ENCODE measurements at regions not wholly inside any gene's neighbourhood (a gene's known extent, or its start where the extent isn't known, plus 50 kb on each side); places are given as distances from the start of the nearest gene placed in this dataset.
"Not testable (repeated sequence)": the region's sequence is repeated elsewhere in the genome, so short reads cannot be mapped to it uniquely, and the experiment has no call there.

DNA sequence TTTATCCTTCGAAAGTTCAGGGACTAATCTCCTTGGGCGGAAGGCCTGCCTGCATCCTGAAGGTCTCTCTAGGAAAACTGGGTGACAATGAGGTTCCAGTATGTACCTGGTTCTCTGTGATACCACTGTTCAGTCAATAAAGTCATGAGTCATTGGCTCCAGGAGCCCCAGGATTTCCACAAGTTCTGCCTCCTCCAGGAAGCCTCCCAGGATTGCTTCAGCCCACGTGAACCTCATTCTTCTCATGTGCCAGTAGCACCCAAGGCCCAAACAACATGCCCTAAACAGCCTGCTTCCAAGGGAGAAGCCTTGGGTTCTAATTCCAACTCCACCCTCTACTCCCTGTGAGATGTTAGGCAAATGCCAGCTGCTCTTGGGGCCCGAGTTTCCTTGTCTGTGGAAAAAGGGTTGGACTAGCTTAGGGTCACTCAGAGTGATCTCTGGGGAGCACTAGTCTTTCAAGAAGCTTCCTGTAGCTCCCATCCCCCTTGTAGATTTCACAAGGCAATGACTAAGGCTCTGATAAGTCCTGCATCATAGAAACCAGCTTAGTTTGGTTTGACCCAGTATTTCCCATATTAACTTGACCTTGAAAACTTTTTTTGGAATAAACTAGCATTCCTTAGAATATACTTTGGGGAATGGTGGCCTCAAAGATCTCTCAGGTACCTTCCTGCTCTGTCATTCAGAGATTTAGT is 118.3 kb upstream of the ATP2B2 start:
- DNase-seq (ENCODE audit: low read depth in 2 of 2, low spot score in 1 of 2) = no peak

DNA sequence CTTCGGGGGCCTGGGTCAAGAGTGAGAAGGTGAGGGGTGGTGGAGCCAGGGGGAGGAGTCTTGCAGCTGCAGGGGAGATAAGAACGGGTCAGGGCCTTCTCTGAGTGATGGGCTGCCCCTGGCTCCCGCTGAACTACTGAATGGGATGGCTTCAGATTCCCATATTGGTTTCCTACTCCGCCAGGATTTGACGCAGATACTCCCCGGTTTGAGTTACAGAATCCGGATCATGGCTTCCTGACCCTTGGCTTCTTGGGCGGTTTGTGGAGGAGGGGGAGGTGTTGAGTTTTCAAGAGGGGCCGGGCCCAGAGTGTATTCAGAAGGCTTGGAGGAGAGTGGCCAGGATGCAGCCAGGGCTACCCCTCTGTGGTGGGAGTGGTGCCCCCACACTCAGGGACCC is 119.9 kb upstream of the ATP2B2 start:
- DNase-seq (ENCODE audit: low read depth in 2 of 2, low spot score in 1 of 2) = no peak

DNA sequence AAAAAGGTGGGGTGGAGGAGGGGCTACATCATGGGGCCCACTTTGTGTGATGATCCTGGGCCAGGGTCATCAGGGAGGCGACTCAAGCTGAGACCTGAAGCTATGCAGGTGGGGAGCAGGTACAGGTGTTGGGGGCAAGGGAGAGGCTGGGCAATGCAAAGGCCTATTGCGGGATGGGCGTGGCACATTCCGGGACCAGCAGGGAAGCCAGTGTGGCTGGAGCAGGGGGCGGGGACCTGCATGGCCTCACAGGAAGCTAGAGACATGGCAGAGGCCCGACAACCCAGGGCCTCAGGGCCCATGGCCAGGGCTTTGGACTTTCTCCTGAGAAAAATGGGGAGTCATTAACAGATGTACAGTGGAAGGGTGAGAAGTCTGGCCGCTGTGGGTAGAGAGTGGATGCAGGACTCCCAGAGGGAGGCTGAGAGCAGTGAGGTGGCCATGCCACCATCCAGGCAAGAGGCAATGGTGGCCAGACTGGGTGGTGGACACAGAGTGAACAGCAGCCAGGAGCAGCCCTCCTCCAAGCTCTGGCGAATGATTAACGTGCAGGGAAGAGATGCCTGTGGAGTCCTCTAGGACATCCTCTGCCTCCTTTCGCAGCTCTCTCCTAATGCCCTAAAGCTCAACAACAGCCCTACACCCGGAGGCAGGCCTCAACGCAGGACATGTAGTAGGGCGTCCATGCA is 122.6 kb upstream of the ATP2B2 start:
- no peak for DNase-seq (ENCODE audit: low read depth in 2 of 2, low spot score in 1 of 2)

DNA sequence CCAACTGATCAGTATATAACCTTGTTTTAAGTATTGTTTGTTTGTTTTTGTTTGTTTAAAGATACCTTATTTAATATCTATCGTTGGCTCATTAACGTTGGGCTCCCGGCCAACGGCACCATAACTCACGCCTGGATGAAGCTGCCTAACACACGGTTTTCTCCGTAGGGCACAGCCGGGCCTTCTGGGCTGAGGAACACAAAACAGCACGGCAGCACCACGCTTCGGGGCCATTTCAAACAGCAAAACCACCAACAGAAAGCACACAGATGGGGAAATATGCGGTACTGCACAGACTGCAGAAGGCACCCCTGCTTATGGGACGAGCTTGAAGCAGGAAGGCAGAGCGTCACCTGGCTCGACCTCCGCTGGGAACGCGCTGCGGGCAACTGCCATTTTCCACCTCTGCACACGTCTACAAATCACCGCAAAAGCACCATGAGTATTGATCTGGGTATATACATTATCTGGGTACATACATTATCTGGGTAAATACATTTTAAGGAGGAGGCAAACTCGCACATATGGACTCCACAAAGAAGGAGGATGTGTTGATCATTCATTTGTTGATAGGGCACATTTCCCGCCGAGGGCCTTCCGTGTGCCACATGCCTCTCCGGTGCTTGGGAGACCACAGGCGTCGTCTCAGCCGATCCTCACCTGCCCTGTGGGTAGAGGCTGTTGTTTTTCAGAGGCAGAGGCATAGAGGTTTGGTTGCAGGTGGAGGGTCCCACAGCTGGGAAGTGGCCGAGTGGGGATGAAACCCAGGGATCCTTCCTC is 123.7 kb upstream of the ATP2B2 start:
- DNase-seq (ENCODE audit: low read depth in 2 of 2, low spot score in 1 of 2) = no peak

DNA sequence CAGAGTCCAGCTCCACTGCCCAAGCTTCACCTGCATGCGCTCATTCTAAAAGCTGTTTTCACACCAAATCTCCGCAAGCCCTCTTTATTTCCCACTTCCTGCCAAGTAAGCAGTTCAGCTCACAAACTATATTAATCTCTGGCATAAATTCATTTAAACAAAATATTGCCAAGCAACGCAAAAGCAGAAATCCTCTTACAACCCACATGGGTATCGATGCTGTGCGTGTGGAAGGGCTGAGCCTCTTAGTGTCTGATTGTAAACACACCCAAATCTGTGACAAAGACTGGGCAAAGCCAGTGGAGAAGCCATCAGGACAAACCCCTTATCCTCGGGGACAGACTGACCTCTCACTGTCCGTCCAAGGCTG is 124.3 kb upstream of the ATP2B2 start:
- no peak for DNase-seq (ENCODE audit: low read depth in 2 of 2, low spot score in 1 of 2)

DNA sequence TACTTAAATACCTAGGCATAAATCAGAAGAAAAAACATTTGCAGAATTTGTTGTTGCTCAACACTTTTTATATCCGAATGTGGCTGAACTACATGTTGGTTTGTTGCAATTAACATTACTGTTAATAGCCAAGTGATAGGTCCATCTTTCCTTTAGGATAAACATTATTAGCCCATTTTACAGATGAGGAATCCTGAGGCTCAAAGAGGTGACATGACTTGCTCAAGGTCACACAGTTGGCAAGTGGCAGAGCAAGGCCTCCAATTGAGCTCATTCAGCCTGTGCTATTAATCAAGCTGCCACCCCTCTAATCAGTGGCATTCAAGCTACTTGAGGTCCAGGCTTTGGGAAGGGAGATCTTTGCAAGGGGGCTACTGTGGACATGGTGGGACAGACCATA is 125.8 kb upstream of the ATP2B2 start:
- no peak for DNase-seq (ENCODE audit: low read depth in 2 of 2, low spot score in 1 of 2)

DNA sequence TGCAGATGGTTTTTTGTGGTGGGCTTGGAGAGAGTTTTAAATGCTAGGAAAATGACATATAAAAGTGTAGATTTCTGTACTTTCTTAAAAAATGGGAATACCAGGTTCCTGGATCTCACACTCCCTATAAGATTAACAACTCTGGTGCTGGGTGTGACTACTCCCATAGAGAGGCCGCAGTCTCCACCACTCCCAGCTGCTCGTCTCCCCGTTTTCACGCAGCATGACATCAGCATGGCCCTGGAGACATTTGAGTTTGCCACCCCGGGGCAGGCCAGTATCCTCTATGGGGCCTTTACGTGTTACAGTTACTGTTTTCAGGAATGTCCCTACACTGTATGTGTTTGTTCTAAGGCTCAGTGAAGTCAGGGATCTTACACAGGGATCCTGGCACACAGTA is 126.7 kb upstream of the ATP2B2 start:
- DNase-seq (ENCODE audit: low read depth in 2 of 2, low spot score in 1 of 2) = no peak

DNA sequence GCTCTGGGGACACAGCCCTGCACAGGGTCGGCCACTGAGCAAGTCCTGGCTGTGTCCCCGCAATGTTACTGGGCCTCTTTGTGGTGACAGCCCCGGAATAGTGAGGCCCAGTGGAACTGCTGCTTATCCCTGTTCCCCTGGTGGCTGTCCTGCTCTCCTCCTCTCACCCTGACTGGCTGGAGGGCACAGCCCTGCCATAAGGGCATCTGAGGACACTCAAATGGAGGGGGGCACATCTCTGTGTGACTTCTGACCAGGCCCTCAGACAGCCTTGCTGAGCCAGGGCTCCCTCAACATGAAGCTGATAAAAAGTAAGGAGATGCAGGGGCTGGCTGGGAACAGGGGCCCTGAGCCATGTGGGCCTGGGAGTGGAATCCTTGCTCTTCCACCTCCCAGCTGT is 127.4 kb upstream of the ATP2B2 start:
- no peak for DNase-seq (ENCODE audit: low read depth in 2 of 2, low spot score in 1 of 2)

DNA sequence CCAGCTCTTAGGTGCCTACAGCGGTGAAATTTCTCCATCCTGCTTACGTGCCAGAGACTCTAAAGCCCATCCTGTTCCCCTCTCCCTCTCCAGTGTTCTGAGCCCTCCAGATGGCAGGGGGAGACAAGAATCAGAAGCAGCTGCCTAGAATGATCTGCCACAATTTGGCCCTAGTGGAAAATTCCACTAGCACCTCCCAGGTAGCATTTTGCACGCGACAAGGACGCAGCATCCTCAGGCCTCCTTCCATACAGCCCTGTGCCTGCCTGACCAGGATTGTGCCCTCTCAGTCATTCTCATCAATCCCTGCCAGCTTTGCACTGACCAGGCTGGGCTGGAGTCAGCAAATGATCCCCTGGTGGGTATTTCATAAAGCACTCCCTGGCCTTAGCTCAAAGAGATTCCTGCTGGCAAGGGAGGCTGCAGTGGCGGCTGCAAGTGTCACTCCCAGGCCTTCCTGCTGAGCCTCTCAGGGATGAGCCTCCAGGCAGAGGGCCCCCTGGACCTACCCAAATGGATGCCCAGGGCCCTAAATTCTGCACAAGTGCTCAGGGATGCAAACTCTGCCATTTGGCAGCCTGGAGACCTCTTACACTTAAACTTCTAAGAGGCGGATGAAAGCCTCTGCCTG is 130.2 kb upstream of the ATP2B2 start:
- DNase-seq (ENCODE audit: low read depth in 2 of 2, low spot score in 1 of 2) = no peak

DNA sequence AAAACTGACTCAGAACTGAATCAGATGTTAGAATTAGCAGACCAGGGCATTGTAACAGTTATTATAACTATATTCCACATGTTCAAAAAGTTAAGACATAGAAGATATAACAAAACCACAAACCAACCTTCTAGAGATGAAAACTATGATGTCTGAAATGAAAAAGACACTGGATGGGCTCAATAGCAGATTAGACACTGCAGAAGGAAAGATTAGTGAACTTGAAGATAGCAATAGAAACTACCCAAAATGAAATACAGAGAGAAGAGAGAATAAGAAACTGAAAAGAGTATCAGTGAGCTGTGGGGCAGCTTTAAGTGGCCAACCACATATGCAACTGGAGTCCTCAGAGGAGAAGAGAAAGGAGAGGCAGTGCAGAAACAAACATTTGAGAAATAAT is 132.0 kb upstream of the ATP2B2 start:
- DNase-seq (ENCODE audit: low read depth in 2 of 2, low spot score in 1 of 2) = no peak

DNA sequence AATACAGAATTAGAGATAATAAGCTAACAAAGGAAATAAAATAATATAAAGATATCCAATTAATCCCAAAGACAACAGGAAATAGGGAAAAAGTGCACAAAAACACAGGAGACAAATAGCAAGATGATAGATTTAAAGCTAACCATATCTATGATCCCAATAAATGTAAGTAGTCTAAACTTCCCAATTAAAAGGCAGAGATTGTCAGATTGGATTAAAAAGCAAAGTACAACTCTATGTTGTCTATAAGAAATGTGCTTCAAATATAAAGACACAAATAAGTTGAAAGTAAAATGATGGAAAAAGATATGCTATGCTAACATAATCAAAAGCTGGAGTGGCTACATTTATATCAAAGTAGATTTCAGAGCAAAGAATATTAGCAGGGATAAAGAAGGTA is 133.1 kb upstream of the ATP2B2 start:
- DNase-seq (ENCODE audit: low read depth in 2 of 2, low spot score in 1 of 2) = no peak

DNA sequence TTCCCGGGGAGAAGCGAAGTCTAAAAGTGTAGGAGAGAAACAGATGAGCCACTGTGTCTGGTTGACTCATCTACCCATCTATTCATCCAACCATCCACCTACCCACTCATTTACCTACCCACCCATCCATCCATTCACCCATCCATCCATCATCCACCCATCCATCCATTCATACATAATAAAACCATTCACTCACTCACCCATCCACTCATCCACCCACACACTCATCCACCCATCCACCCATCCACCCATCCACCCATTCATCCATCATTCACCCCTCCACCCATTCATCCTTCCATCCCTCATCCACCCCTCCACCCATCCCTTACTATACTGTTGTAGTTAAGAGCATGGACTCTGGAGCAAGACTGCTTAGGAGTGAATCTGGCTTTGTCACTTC is 136.4 kb upstream of the ATP2B2 start:
- no peak for DNase-seq (ENCODE audit: low read depth in 2 of 2, low spot score in 1 of 2)

DNA sequence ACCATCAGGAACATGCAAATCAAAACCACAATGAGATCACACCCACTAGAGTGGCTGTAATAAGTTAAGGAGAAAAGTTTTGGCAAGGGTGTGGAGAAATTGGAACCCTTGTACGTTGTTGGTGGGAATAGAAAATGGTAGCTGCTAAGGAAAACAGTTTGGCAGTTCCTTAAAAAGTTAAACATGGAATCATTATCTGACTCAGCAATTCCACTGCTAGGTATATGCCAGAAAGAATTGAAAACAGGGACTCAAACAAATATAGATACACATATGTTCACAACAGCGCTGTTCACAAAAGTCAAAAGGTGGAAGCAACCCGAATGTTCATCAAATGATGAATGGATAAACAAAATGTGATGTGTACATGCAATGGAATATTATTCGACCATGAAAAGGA is 138.8 kb upstream of the ATP2B2 start:
- no peak for DNase-seq (ENCODE audit: low read depth in 2 of 2, low spot score in 1 of 2)

DNA sequence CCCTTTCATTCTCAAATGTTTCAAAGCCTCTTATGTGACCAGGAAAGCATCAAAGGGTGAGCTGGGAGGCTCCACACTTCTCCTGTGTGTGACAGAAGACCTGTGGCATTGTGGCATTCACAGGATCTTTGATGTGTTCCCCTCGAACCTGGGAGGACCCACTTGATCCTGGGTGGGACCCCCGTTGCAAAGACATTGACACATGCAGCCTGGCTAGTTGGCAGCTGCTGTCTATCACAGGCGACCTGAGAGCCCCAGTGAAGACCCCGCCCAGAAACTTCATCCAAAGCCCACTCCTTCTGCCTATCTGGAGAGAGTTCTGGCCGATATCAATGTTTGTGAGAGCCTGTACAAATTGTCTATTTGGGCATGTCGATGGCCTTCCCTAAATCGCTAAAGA is 140.4 kb upstream of the ATP2B2 start:
- DNase-seq (ENCODE audit: low read depth in 2 of 2, low spot score in 1 of 2) = no peak

DNA sequence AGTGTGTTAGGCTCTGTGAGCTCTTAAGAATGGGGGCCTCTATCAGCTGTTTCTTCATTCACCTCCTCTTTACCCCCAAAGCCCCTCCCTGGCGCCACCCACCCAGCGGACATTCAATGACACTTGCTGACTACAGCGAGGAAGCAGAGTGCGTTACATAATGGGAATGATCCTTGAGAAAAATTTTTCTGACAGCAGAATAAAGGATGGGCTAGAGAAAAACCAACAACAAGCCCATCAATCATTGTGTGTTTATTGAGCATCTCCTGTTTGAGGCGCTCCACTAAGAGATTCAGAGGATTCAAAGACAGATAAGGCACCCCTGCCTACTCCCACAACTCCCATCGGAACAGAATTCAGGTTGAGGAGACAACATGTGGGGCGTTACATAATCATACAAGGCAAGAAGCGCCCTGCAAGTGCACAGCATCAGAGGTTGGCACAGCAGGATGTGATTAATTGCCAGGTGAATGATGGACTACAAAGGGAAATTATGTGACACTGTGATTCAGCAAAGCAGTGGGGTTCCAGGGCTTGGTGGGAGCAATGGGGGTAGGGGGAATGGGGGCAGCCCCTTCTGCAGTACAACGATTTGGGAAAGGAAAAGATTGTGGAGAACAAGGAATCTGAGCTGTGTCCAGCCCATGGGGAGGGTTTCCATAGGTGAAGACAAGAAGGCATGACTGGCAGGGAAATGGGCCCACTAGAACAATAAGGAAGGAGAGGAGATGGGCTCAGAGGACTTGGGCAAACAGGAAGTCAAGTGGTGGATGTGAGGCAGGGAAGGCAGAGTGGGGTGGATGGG is 141.3 kb upstream of the ATP2B2 start:
- no peak for DNase-seq (ENCODE audit: low read depth in 2 of 2, low spot score in 1 of 2)

DNA sequence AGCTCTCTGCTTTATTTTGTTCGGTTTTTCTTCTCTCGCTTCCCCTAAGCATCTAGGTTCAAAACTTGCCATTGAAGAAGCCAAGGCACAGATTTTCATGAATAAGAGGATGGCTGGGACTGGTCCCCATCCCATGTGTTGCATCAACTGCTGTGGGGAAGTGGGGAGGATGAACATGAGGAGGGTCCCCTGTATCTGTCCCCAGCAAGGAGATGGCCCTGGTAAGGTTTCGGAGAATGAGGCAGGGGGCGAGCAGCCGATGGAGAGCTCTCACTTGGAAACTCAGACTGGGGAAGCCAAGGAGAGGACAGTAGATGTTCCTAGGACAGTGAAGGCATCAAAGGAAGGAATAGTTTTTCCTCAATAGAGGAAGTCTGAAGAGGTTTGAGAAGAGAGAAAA is 142.0 kb upstream of the ATP2B2 start:
- no peak for DNase-seq (ENCODE audit: low read depth in 2 of 2, low spot score in 1 of 2)

DNA sequence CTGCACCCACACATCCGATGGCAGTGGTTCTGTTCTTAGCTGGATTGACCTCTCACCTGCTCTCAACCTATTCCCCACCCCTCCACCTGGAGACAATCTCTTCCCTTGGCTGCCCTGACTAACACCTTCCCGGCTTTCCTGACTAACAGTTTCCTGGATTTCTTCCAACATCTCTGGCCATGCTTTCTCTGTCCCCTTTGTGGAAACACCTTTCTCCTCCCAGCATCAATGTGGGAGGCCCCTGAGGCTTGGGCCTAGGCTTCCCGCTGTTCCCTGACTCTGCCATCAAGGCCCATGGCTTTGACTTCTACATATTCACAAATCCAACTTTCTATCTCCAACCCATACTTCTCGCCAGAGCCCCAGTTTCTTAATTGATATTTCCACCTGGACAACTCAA is 142.8 kb upstream of the ATP2B2 start:
- no peak for DNase-seq (ENCODE audit: low read depth in 2 of 2, low spot score in 1 of 2)

DNA sequence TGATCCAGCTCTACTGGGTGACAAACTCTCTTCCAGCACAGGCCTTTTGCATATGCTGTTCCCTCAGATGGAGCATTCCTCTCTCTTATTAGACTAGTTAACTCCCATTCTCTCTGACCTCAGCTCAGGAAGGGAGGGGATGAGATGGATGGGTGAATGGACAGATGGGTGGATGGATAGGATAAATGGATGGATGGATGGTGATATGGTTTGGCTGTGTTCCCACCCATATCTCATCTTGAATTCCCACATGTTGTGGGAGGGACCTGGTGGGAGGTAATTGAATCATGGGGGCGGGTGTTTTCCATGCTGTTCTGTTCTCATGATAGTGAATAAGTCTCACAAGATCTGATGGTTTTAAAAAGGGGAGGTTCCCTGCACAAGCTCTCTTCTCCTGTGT is 144.1 kb upstream of the ATP2B2 start:
- DNase-seq (ENCODE audit: low read depth in 2 of 2, low spot score in 1 of 2) = not testable (repeated sequence)

DNA sequence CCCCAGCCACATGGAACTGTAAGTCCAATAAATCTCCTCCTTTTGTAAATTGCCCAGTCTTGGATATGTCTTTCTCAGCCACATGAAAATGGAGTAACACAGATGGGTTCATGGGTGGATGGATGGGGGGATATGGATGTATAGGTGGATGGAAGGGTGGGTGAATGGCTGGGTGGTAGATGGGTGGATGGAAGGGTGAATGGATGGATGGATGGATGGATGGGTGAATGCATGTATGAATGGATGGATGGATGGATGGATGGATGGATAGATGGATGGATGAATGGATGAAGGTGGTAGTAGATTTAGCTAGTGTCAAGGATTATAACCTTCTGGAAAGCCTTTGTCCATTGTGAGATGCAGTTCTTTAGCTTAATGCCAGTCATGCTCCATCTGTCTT is 146.1 kb upstream of the ATP2B2 start:
- no peak for DNase-seq (ENCODE audit: low read depth in 2 of 2, low spot score in 1 of 2)

DNA sequence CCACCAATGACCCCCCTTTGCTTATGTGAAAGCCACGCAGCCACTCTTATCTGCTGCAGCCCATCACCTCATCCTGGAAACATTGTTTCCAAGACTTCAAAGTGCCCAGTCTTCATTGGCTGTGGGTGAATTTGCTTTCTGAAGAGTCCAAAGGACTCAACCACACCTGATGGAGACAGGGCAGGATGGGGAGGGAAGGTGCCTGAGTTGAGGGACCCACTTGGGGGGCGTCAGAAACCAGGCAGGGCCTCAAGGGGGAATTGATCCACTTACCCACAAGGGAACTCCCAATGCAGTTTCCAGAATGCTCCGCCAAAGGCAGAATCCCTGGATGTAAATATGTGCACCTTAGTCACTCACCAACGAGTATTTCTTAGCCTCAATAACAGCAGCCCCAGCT is 147.9 kb upstream of the ATP2B2 start:
- no peak for DNase-seq (ENCODE audit: low read depth in 2 of 2, low spot score in 1 of 2)
